Suppressor macrophage (primary cell): ENCODE measurements at regions not wholly inside any gene's neighbourhood (a gene's known extent, or its start where the extent isn't known, plus 50 kb on each side); places are given as distances from the start of the nearest gene placed in this dataset.

Experiments used
- DNase-seq, 4 experiments: peaks; one replicate each; pipeline ENCODE4 v3.0.0-alpha.2; 2020 to 2022

- DNase-seq = no peak
These were observed 243.2 kb upstream of the USP25 start for GRCh38 chr21:15486460-15487195.

DNA sequence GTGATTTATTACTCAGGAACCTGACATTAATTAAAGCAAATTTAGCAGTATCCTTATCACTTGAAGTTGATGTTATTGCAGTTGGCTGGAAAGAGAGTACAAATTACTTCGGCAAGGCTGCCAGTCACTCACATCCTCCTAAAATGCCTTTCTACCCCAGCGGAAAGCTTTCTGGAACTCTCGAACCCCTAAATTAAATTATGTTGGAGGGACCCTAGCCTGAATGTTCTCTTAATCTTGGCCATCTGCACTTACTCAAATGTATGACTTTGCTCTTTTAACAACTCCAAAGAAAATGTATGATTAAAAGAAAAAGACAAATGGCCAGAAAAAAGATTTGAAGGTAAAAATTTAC lies 242.6 kb upstream of the USP25 start:
- DNase-seq = no peak

- no peak for DNase-seq
These were observed 238.7 kb upstream of the USP25 start for GRCh38 chr21:15491100-15491499.

- no peak for DNase-seq
These were observed 236.1 kb upstream of the USP25 start for GRCh38 chr21:15493646-15494045.

- DNase-seq = no peak
These were observed 235.3 kb upstream of the USP25 start for GRCh38 chr21:15494481-15494880.

DNA sequence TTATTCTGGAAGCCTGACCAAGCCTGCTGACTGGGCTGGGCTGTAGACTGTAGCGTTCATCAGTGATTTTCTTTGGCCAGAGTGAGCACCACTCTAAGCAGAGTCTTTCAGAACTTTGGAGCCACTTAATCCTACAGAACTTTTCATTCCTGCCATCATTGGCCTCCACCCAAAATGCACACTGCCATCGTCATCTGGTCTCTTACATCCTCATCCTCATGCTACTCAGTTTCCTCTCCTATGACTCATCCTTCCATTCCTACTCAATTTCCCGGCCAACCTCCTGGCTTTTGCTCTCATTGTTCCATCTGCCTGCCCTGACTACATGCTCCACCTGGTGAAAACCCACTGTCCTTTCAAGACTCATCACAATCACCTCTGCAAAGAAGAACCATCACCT lies 233.8 kb upstream of the USP25 start:
- DNase-seq = peak in 1 of 4 experiments; percentile 2

DNA sequence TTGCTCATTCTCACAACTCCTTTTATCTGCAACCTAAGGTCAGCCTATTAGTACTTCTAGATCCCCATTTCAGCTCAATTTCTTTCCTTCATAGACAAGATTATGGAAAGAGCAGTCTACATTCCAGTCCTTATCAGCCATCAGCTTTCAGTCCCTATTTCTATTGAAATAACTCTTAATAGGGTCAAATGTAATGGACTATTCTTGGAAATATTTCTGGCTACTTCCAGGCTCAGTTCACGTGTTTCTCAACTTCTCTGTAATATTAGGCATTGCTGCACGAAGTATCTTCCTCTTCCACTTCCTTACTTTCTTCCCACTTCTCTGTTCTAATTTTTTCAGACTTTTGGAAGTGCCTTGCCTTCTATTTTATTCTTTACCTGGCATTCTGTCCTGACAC lies 232.9 kb upstream of the USP25 start:
- peak; percentile 23 to 63 (median 34) for DNase-seq

- no peak for DNase-seq
These were observed 231.3 kb upstream of the USP25 start for GRCh38 chr21:15498455-15498854.

DNA sequence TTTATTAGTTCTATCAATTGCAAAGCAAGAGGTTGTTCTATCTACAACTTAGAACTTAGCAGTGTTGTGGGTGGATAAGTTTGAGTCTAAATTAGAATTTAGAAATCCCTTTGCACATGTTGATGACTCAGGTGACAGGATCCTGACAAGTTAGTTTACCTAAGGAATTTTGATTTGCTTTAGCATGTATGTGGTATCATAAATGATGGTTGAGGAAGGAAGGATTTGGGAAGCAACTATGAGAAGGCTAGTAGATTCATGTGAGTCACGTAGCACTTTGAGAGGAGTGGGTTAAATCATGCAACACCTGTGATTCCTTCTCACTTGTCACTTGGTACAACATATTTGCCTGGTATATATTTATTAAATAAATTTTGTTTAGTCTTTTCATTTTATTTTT lies 223.7 kb upstream of the USP25 start:
- DNase-seq = no peak

DNA sequence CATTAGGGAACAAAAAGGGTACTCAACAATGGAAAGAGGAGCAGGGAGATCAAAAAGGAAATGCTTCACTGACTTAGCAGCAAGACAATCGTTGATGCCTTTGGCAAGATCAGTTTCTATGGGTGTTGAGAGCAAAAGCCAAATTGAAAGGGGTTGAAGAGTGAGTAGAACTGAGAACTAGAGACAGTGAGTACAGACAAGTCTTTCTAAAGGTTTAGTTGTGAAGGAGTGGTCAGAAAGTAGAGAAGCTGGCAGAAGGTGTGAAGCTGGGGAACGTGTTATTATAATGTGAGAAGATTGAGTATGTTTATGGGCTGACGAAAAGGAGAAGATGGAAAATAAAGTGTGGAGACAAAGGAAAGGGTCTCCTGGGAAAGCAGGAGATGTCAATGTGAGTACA lies 221.2 kb upstream of the USP25 start:
- DNase-seq = no peak

- peak in 3 of 4 experiments; percentile 10 to 30 (median 13) for DNase-seq
These were observed 215.5 kb upstream of the USP25 start for GRCh38 chr21:15514073-15514946.

GRCh38 chr21:15515908-15516307 lies 213.9 kb upstream of the USP25 start:
- DNase-seq = no peak

DNA sequence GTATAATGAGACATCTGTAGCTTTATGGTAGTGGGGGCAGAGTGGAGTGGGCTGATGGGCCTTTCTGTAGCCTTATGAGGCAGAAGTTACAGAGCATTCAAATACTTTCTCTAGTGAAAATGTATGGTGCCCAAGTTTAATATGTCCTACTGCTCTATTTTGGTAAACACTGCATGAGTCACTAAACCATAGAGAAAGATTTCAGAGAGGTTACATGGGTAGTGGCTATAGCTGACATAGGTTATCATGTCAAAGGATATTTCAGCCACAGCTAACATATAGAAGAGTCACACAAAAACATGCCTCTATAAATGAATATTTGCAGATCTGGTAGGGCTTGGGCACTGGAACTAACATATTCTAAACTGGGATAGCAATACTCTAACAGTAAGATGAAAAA lies 212.4 kb upstream of the USP25 start:
- no peak for DNase-seq

DNA sequence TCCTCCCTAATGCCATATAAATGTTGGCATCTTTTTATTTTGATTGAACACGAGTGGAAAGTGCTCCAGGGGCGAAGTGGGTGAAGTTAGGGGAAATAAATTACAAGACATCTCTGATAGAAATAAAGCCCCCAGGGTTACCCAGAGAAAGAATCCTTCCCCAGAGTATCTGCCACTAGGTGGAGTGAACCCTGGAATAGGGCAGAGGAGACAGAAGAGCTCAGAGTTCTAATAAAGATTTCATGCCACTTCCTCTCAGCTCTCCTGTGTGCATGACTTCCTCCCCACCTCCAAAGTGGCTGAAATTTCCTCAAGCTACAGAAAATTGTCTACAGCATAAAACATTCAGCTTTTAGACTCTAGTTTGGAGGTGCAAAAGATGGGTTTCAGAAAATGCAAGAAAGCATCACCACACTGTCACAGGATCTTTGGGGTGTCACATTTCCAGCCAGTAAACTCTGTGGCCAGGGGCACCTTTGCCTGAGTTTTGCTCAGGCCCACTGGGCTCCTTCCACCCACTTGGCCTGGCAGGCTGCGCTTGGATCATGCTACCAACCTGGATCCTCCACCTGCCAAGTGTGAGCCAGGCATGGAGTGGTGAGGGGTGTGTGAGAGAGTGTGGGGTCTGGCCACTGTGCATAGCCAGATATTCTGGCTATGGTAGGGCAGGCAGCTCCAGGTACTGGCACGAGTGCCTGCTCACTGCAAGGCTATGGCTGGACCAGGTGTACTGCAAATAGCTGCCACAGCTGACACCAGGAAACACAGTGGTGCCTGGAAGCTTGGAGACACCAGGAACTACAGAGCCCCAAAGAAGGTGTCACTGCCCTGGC lies 208.8 kb upstream of the USP25 start:
- no peak for DNase-seq

DNA sequence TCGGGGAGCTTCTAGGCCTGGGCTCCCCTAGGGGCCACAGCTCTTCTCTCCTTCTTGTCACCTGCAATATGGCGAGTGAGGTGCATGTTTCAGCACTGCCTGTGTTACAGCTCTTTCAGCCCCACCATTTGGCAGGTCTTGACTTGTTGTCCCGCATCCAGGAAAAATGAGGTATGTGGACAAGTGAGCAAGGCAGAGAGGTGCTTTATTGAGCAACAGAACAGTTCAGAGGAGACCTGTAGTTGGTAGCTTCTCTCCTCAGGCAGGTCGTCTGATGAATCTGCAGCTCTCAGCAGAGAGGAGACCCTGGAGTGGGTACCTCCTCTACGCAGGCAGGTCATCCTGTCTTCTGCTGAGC lies 208.2 kb upstream of the USP25 start:
- DNase-seq = no peak

DNA sequence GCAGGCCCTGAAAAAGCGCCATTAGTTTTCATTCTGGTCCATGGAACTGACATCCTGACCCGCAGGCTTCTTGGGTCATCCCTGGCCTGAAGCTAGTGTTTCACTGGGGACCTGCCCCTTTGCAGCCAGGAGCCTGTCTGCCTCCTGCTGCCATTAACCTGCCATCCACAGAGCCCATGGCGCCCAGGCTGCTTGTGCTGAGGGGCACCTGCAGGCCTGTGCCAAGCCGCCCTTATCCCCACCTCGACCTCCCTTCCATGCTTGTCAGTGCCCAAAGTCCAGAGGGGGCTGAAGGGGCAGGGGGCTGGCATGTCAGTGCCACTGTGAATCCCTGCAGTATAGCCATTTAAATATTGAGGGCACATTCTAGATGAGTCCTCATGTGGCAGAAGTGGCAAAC lies 207.6 kb upstream of the USP25 start:
- DNase-seq = no peak

DNA sequence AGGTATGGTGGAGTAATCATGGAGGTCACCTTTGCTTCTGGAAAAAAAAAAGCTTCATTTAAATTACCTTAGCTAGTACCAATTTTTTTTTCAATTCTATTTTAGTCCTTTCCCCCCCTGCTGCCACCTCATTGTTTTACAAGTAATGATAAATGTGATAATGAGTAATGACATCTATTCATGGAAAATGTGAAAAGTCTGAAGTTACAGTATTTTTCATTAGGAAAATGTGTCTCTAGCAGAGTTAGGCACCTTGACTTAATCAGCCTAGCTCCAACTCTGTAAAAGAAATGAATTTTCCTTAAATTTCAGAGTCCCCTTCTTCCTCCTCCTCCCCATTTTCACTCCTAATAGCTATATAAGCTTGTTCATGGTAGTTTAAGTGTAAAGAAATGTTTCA lies 204.9 kb upstream of the USP25 start:
- DNase-seq = no peak

DNA sequence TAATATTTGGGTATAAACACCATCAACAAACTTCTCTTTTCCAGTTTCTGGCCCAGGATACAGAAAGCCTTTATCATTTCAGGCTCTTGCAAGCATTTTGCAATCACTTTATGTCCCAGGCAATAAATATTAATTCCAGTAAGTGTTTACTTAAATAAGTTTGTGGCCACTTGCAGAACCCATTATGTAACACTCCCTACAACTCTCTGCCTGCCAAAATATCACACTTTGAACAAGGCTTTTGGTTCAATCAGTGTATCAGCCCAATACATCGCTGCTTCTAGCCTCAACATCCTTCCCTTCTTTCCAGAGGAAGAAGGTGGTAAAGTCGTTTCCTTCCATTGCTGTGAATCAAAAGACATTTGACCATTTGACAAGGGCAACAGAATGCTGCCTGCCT lies 203.0 kb upstream of the USP25 start:
- no peak for DNase-seq

- no peak for DNase-seq
These were observed 201.4 kb upstream of the USP25 start for GRCh38 chr21:15528346-15528745.

DNA sequence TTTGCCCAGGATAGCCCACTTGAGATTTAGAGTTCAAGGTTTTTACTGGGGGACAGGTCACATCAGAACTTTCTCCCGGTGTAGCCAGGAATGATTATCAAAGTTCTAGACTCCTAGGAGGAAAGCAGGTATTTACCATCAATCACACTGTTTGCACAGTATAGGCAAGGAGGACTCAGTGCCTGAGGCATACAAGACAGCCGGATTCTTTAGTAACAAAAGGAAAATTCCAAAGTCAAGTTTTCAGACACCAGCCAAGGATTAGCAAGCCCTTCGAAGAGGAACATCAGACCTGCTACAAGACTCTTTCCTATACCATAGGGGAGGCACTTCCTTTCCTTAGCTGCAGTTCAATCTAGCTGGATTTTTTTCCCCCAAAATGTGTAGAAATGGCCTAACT lies 197.8 kb upstream of the USP25 start:
- DNase-seq = no peak

GRCh38 chr21:15533618-15534017 lies 196.2 kb upstream of the USP25 start:
- DNase-seq = no peak

DNA sequence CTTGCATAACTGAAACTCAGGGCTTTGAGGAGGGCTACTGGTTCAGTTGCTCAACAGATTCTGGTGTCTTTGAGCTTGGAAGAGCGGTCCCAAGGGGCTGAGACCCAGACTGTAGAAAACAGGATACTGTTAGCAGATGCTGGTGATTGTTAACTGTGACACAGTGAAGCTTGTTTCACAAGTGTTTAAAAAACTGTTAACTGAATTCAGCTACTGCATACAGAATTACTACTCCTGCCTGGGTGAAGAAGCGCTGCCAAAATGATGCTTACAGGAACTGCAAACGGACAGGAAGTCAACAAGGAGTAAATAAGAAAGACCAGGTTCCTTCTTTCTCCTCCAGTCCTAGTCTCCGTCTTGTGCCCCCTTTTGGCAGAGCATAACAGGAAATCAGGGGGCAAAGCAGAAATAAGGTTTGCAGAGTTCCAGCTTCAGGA lies 195.3 kb upstream of the USP25 start:
- DNase-seq = peak in 3 of 4 experiments; percentile 7 to 33 (median 30)

GRCh38 chr21:15539376-15539775 lies 190.4 kb upstream of the USP25 start:
- DNase-seq = no peak
